Stomach (tissue), 8 donors: ENCODE measurements at regions not wholly inside any gene's neighbourhood (a gene's known extent, or its start where the extent isn't known, plus 50 kb on each side); places are given as distances from the start of the nearest gene placed in this dataset.
A peak's percentile ranks its signal among the peaks of the same experiment; 100 is the strongest.

ENCODE experiments used
- DNase-seq, 2 donors: peaks; one replicate each; pipeline versions ENCODE4 v3.0.0 to v3.0.0-alpha.2; 2013 to 2019
- H3K27ac ChIP-seq, 5 donors: fragments of 200-600 bp in 4 of 5; sonication (generic) in 4 of 5; one replicate each; pipeline ENCODE4 v1.5.1; 2013 to 2019; ENCODE audit warnings: mild to moderate bottlenecking in 1 of 5, moderate library complexity in 1 of 5
- H3K27me3 ChIP-seq, 3 donors: fragments of 200-600 bp; sonication (generic); one replicate each; pipeline ENCODE4 v1.5.1; 2017 to 2019; ENCODE audit warnings: mixed run types in 1 of 3
- H3K36me3 ChIP-seq, 4 donors: fragments of 200-600 bp; sonication (generic); 1 replicate in 3 of 4; 2 replicates in 1 of 4; pipeline ENCODE4 v1.5.1; 2016 to 2019
- H3K4me1 ChIP-seq, 4 donors: fragments of 200-600 bp; sonication (generic); one replicate each; pipeline ENCODE4 v1.5.1; 2016 to 2019
- H3K4me3 ChIP-seq, 4 donors: fragments of 200-600 bp; sonication (generic) in 3 of 4; one replicate each; pipeline ENCODE4 v1.5.1; 2016 to 2019; ENCODE audit warnings: mild to moderate bottlenecking in 1 of 4
- H3K9me3 ChIP-seq, 4 donors: fragments of 200-600 bp; sonication (generic); one replicate each; pipeline ENCODE4 v1.5.1; 2016 to 2019
- CTCF ChIP-seq, 7 experiments: fragments of 450-650 bp in 4 of 7; fragments of 200-600 bp in 3 of 7; sonication (generic) in 3 of 7; IDR thresholded peaks; one replicate each; pipeline ENCODE4 v1.5.1; 2016 to 2019; ENCODE audit warnings: antibody characterized with exemption in 7 of 7, control low read depth in 2 of 7, mild to moderate bottlenecking in 1 of 7
- EP300 ChIP-seq: sonication (generic); formaldehyde crosslinking; IDR thresholded peaks from one replicate; pipeline ENCODE4 v1.6.1; 2017; ENCODE audit warnings: antibody characterized with exemption
- POLR2A ChIP-seq, 4 donors: fragments of 450-650 bp; IDR thresholded peaks; one replicate each; pipeline ENCODE4 v1.6.1; 2016; ENCODE audit warnings: antibody characterized with exemption in 4 of 4, control low read depth in 2 of 4, mild to moderate bottlenecking in 1 of 4, moderate library complexity in 1 of 4
- POLR2AphosphoS5 ChIP-seq, 3 donors: sonication (generic); formaldehyde crosslinking; IDR thresholded peaks; one replicate each; pipeline ENCODE4 v1.6.1; 2016; ENCODE audit warnings: antibody characterized with exemption in 3 of 3
- WGBS, 5 donors: extraction: QIAGEN DNeasy Blood & Tissue Kit in 3 of 5; methylation state at CpG; one replicate each; pipeline versions ENCODE4 v1.1.5 to v1.1.7; 2013 to 2018; 5-methylcytosine and 5-hydroxymethylcytosine counted together
- intact Hi-C: fragments of 100-400 bp; cut with DNase I; formaldehyde crosslinking; loops from one replicate; pipeline ENCODE4 v1.15.1; 2023; ENCODE audit warnings: low total_unique reads
- donor health status: healthy with polysubstance abuse.
- donor health status: Bipolar disorder and iron deficiency.
- donor health status: healthy.

- 43 to 62% (median 60%) methylated on average over 11 of the region's 11 CpGs for WGBS, 5 donors
- Histone ChIP-seq H3K4me1 (peaks cover 6 to 18% (median 10%) of the 10 kb centered on the region in 4 donors), H3K27me3 (no peaks in the 10 kb centered on the region), H3K36me3 (no peaks in the 10 kb centered on the region), H3K9me3 (no peaks in the 10 kb centered on the region), H3K4me3 (peak overlapping the region in 3 of 4 donors; percentile 12 to 17 (median 16)), H3K27ac (peak overlapping the region in 4 of 5 donors; percentile 22 to 72 (median 42))
- DNase-seq: peak in 1 of 2 donors; percentile 81
- TF ChIP-seq POLR2A (IDR thresholded peaks at IDR 0.05) (no peak), POLR2AphosphoS5 (IDR thresholded peaks at IDR 0.05) (no peak), EP300 (no peak), CTCF (IDR thresholded peaks at IDR 0.05) (no peak)
- intact Hi-C loops: no loop called here
Observed at GRCh38 chr12:92363295-92364146, 217.9 kb upstream of the BTG1 start.

GRCh38 chr12:92362785-92363184 is 217.1 kb upstream of the BTG1 start:
- no peaks in the 10 kb centered on the region for H3K27me3 ChIP-seq

GRCh38 chr12:92362126-92362525 is 216.5 kb upstream of the BTG1 start:
- intact Hi-C loops: no loop called here
- Histone ChIP-seq H3K27ac (peak overlapping the region in 1 of 5 donors; percentile 72), H3K4me1 (peaks cover 6 to 18% (median 10%) of the 10 kb centered on the region in 4 donors), H3K36me3 (no peaks in the 10 kb centered on the region), H3K4me3 (no peak overlapping the region), H3K27me3 (no peaks in the 10 kb centered on the region), H3K9me3 (no peaks in the 10 kb centered on the region)
- TF ChIP-seq POLR2AphosphoS5 (IDR thresholded peaks at IDR 0.05): no peak
- no peak for TF ChIP-seq CTCF (IDR thresholded peaks at IDR 0.05)
- TF ChIP-seq EP300: no peak
- TF ChIP-seq POLR2A (IDR thresholded peaks at IDR 0.05): no peak
- DNase-seq: peak in 1 of 2 donors; percentile 20
- 31 to 54% (median 44%) methylated on average over 6 of the region's 6 CpGs for WGBS, 5 donors

More at GRCh38 chr12:92362785-92363184, 217.1 kb upstream of the BTG1 start:
- H3K9me3 ChIP-seq: no peaks in the 10 kb centered on the region
- no peaks in the 10 kb centered on the region for H3K36me3 ChIP-seq
- peak overlapping the region in 1 of 4 donors; percentile 17 for H3K4me3 ChIP-seq
- 30 to 54% (median 36%) methylated on average over 3 of the region's 3 CpGs for WGBS, 5 donors
- TF ChIP-seq EP300 (no peak), CTCF (IDR thresholded peaks at IDR 0.05) (no peak), POLR2AphosphoS5 (IDR thresholded peaks at IDR 0.05) (no peak), POLR2A (IDR thresholded peaks at IDR 0.05) (no peak)
- no peak for DNase-seq
- intact Hi-C loops: no loop called here
- H3K4me1 ChIP-seq: peaks cover 6 to 18% (median 10%) of the 10 kb centered on the region in 4 donors
- peak overlapping the region in 4 of 5 donors; percentile 22 to 72 (median 42) for H3K27ac ChIP-seq

- H3K9me3 ChIP-seq: no peaks in the 10 kb centered on the region
- H3K27me3 ChIP-seq: no peaks in the 10 kb centered on the region
- no peak overlapping the region for H3K27ac ChIP-seq
- WGBS, 5 donors: 75 to 93% (median 83%) methylated on average over 2 of the region's 2 CpGs
- no peak for DNase-seq
- H3K4me3 ChIP-seq: no peak overlapping the region
- no peaks in the 10 kb centered on the region for H3K36me3 ChIP-seq
- peaks cover 6 to 18% (median 10%) of the 10 kb centered on the region in 4 donors for H3K4me1 ChIP-seq
- intact Hi-C loops: no loop called here
- TF ChIP-seq POLR2AphosphoS5 (IDR thresholded peaks at IDR 0.05): no peak
- TF ChIP-seq EP300: no peak
- TF ChIP-seq POLR2A (IDR thresholded peaks at IDR 0.05): no peak
- TF ChIP-seq CTCF (IDR thresholded peaks at IDR 0.05): no peak
Observed at GRCh38 chr12:92360543-92360942, 214.9 kb upstream of the BTG1 start.
